Lower leg skin (tissue), 3 donors: ENCODE measurements at regions not wholly inside any gene's neighbourhood (a gene's known extent, or its start where the extent isn't known, plus 50 kb on each side); places are given as distances from the start of the nearest gene placed in this dataset.

Source experiments
- CTCF ChIP-seq, 3 donors: fragments of 450-650 bp; IDR thresholded peaks; one replicate each; pipeline ENCODE4 v1.5.1; 2016; ENCODE audit warnings: antibody characterized with exemption in 3 of 3, mild to moderate bottlenecking in 3 of 3, moderate library complexity in 2 of 3
- POLR2A ChIP-seq, 2 donors: fragments of 450-650 bp; IDR thresholded peaks; one replicate each; pipeline ENCODE4 v1.6.1; 2016 to 2017; ENCODE audit warnings: antibody characterized with exemption in 2 of 2, mild to moderate bottlenecking in 1 of 2, moderate library complexity in 1 of 2

- no peak for TF ChIP-seq CTCF (IDR thresholded peaks at IDR 0.05)
- no peak for TF ChIP-seq POLR2A (IDR thresholded peaks at IDR 0.05)
Measured at GRCh38 chr18:10252952-10253705, 201.3 kb upstream of the APCDD1 start.
